ENCODE measurements at regions not wholly inside any gene's neighbourhood (a gene's known extent, or its start where the extent isn't known, plus 50 kb on each side); places are given as distances from the start of the nearest gene placed in this dataset.

- no peaks in the 10 kb centered on the region for H3K36me3 ChIP-seq (ENCODE audit: control insufficient read depth, insufficient read depth, low read length)
- ChIA-PET CTCF (interaction anchor here (1.3 to 2.0 kb wide), 3 partner anchors 12 to 255 kb away, joined by 3 to 8 read pairs (median 5); no protein-coding TSS in a partner anchor), POLR2A (no interaction called here)
- DNase-seq (ENCODE audit: low read depth), result no peak
- no peak overlapping the region for H3K4me3 ChIP-seq (ENCODE audit: low read depth, low read length)
- no peaks in the 10 kb centered on the region for H3K27me3 ChIP-seq (ENCODE audit: control insufficient read depth, insufficient read depth, low read length)
- peak; percentile 70 for TF ChIP-seq CTCF (IDR thresholded peaks at IDR 0.05; ENCODE audit: insufficient read depth, low read depth, low read length)
These were observed 143.8 kb upstream of the TMEM106B start for GRCh38 chr7:12067156-12067831.

- POLR2A ChIA-PET, result no interaction called here
- no peaks in the 10 kb centered on the region for H3K36me3 ChIP-seq (ENCODE audit: control insufficient read depth, insufficient read depth, low read length)
- no peak for DNase-seq (ENCODE audit: low read depth)
- no peak for TF ChIP-seq CTCF (IDR thresholded peaks at IDR 0.05; ENCODE audit: insufficient read depth, low read depth, low read length)
- CTCF ChIA-PET, result no interaction called here
- no peaks in the 10 kb centered on the region for H3K27me3 ChIP-seq (ENCODE audit: control insufficient read depth, insufficient read depth, low read length)
- H3K4me3 ChIP-seq (ENCODE audit: low read depth, low read length), result no peak overlapping the region
These were observed 141.3 kb upstream of the TMEM106B start for GRCh38 chr7:12069757-12070156.

- H3K27me3 ChIP-seq (ENCODE audit: control insufficient read depth, insufficient read depth, low read length), result no peaks in the 10 kb centered on the region
- no peak for DNase-seq (ENCODE audit: low read depth)
- CTCF ChIA-PET, result no interaction called here
- H3K4me3 ChIP-seq (ENCODE audit: low read depth, low read length), result no peak overlapping the region
- no peak for TF ChIP-seq CTCF (IDR thresholded peaks at IDR 0.05; ENCODE audit: insufficient read depth, low read depth, low read length)
- POLR2A ChIA-PET, result no interaction called here
- H3K36me3 ChIP-seq (ENCODE audit: control insufficient read depth, insufficient read depth, low read length), result no peaks in the 10 kb centered on the region
These were observed 136.2 kb upstream of the TMEM106B start for GRCh38 chr7:12074889-12075288.

GRCh38 chr7:12080006-12080405 lies 131.1 kb upstream of the TMEM106B start:
- ChIA-PET CTCF (no interaction called here), POLR2A (no interaction called here)
- DNase-seq (ENCODE audit: low read depth), result no peak
- Histone ChIP-seq H3K27me3 (ENCODE audit: control insufficient read depth, insufficient read depth, low read length) (no peaks in the 10 kb centered on the region), H3K4me3 (ENCODE audit: low read depth, low read length) (no peak overlapping the region), H3K36me3 (ENCODE audit: control insufficient read depth, insufficient read depth, low read length) (no peaks in the 10 kb centered on the region)
- TF ChIP-seq CTCF (IDR thresholded peaks at IDR 0.05; ENCODE audit: insufficient read depth, low read depth, low read length), result no peak

GRCh38 chr7:12085516-12085915 lies 125.6 kb upstream of the TMEM106B start:
- CTCF ChIA-PET, result no interaction called here
- Histone ChIP-seq H3K4me3 (ENCODE audit: low read depth, low read length) (no peak overlapping the region), H3K27me3 (ENCODE audit: control insufficient read depth, insufficient read depth, low read length) (no peaks in the 10 kb centered on the region), H3K36me3 (ENCODE audit: control insufficient read depth, insufficient read depth, low read length) (no peaks in the 10 kb centered on the region)
- no peak for DNase-seq (ENCODE audit: low read depth)
- TF ChIP-seq CTCF (IDR thresholded peaks at IDR 0.05; ENCODE audit: insufficient read depth, low read depth, low read length), result no peak
- POLR2A ChIA-PET, result no interaction called here
